Nephron progenitor cell (in vitro differentiated cells): ENCODE measurements at regions not wholly inside any gene's neighbourhood (a gene's known extent, or its start where the extent isn't known, plus 50 kb on each side); places are given as distances from the start of the nearest gene placed in this dataset.
A peak's percentile ranks its signal among the peaks of the same experiment; 100 is the strongest.
"Not testable (repeated sequence)": the region's sequence is repeated elsewhere in the genome, so short reads cannot be mapped to it uniquely, and the experiment has no call there.

Experiments
- DNase-seq: peaks from one replicate; pipeline ENCODE4 v3.0.0; 2021
- H3K27ac Mint-ChIP-seq: 2 replicates; pipeline ENCODE4 v1.8.0; 2021; ENCODE audit warnings: mild to moderate bottlenecking, moderate library complexity, mixed read lengths
- H3K27me3 Mint-ChIP-seq: 2 replicates; pipeline ENCODE4 v1.8.0; 2021; ENCODE audit warnings: mild to moderate bottlenecking, low read depth, mixed read lengths; ENCODE audit not compliant: poor library complexity
- H3K36me3 Mint-ChIP-seq: 2 replicates; pipeline ENCODE4 v1.8.0; 2021; ENCODE audit warnings: low read depth, mixed read lengths
- H3K4me1 Mint-ChIP-seq: 2 replicates; pipeline ENCODE4 v1.8.0; 2021; ENCODE audit warnings: mixed read lengths
- H3K4me3 Mint-ChIP-seq: 2 replicates; pipeline ENCODE4 v1.8.0; 2021; ENCODE audit warnings: mild to moderate bottlenecking, moderate library complexity, mixed read lengths
- H3K9me3 Mint-ChIP-seq: 2 replicates; pipeline ENCODE4 v1.8.0; 2021; ENCODE audit warnings: mild to moderate bottlenecking, moderate library complexity, mixed read lengths
- CTCF ChIP-seq: fragments of 200-600 bp; sonication (generic); IDR thresholded peaks from 2 replicates; pipeline ENCODE4 v1.5.0; 2021; ENCODE audit warnings: antibody characterized with exemption

- H3K9me3 Mint-ChIP-seq, result no peaks in the 10 kb centered on the region
- peaks cover 17% of the 10 kb centered on the region for H3K27me3 Mint-ChIP-seq
- H3K27ac Mint-ChIP-seq, result no peak overlapping the region
- DNase-seq, result no peak
- no peaks in the 10 kb centered on the region for H3K36me3 Mint-ChIP-seq
- no peak for TF ChIP-seq CTCF
- no peak overlapping the region for H3K4me3 Mint-ChIP-seq
- H3K4me1 Mint-ChIP-seq, result no peaks in the 10 kb centered on the region
Observed at GRCh38 chr16:7257016-7257415, 75.6 kb upstream of the RBFOX1 start.

GRCh38 chr16:7246578-7246977 is 86.1 kb upstream of the RBFOX1 start:
- Mint-ChIP-seq H3K9me3 (no peaks in the 10 kb centered on the region), H3K27ac (no peak overlapping the region)
- DNase-seq, result peak; percentile 79

GRCh38 chr16:7239547-7239946 is 93.1 kb upstream of the RBFOX1 start:
- no peak for TF ChIP-seq CTCF
- H3K9me3 Mint-ChIP-seq, result no peaks in the 10 kb centered on the region
- H3K4me1 Mint-ChIP-seq, result no peaks in the 10 kb centered on the region
- no peak for DNase-seq
- H3K36me3 Mint-ChIP-seq, result no peaks in the 10 kb centered on the region
- H3K4me3 Mint-ChIP-seq, result no peak overlapping the region
- H3K27me3 Mint-ChIP-seq, result peaks cover 4% of the 10 kb centered on the region
- H3K27ac Mint-ChIP-seq, result no peak overlapping the region

More at GRCh38 chr16:7246578-7246977, 86.1 kb upstream of the RBFOX1 start:
- Mint-ChIP-seq H3K4me1 (no peaks in the 10 kb centered on the region), H3K36me3 (no peaks in the 10 kb centered on the region), H3K27me3 (peaks cover 38% of the 10 kb centered on the region), H3K4me3 (no peak overlapping the region)
- no peak for TF ChIP-seq CTCF

GRCh38 chr16:7236824-7237410 is 95.7 kb upstream of the RBFOX1 start:
- H3K4me1 Mint-ChIP-seq, result no peaks in the 10 kb centered on the region
- H3K4me3 Mint-ChIP-seq, result no peak overlapping the region
- H3K27ac Mint-ChIP-seq, result no peak overlapping the region
- no peaks in the 10 kb centered on the region for H3K27me3 Mint-ChIP-seq
- H3K9me3 Mint-ChIP-seq, result no peaks in the 10 kb centered on the region
- H3K36me3 Mint-ChIP-seq, result no peaks in the 10 kb centered on the region
- no peak for DNase-seq
- no peak for TF ChIP-seq CTCF

GRCh38 chr16:7233975-7234374 is 98.7 kb upstream of the RBFOX1 start:
- Mint-ChIP-seq H3K36me3 (no peaks in the 10 kb centered on the region), H3K4me1 (no peaks in the 10 kb centered on the region), H3K27ac (no peak overlapping the region), H3K27me3 (peaks cover 5% of the 10 kb centered on the region), H3K9me3 (no peaks in the 10 kb centered on the region), H3K4me3 (no peak overlapping the region)
- DNase-seq, result no peak
- no peak for TF ChIP-seq CTCF

GRCh38 chr16:7231762-7232161 is 100.9 kb upstream of the RBFOX1 start:
- TF ChIP-seq CTCF, result no peak
- peaks cover 7% of the 10 kb centered on the region for H3K4me1 Mint-ChIP-seq
- H3K9me3 Mint-ChIP-seq, result no peaks in the 10 kb centered on the region
- DNase-seq, result no peak
- H3K27ac Mint-ChIP-seq, result no peak overlapping the region
- H3K36me3 Mint-ChIP-seq, result no peaks in the 10 kb centered on the region
- no peak overlapping the region for H3K4me3 Mint-ChIP-seq
- H3K27me3 Mint-ChIP-seq, result peaks cover 5% of the 10 kb centered on the region

GRCh38 chr16:7229433-7230218 is 103.0 kb upstream of the RBFOX1 start:
- H3K27ac Mint-ChIP-seq, H3K27me3 Mint-ChIP-seq, H3K9me3 Mint-ChIP-seq, DNase-seq, H3K4me3 Mint-ChIP-seq, H3K36me3 Mint-ChIP-seq, H3K4me1 Mint-ChIP-seq: not testable (repeated sequence)
